HG03280 (cell line): ENCODE measurements at regions not wholly inside any gene's neighbourhood (a gene's known extent, or its start where the extent isn't known, plus 50 kb on each side); places are given as distances from the start of the nearest gene placed in this dataset.
"Not testable (repeated sequence)": the region's sequence is repeated elsewhere in the genome, so short reads cannot be mapped to it uniquely, and the experiment has no call there.

Source experiments
- ATAC-seq: cut with Tn5 transposase; IDR thresholded peaks from one replicate; pipeline ENCODE4 v1.9.1; 2021; ENCODE audit warnings: mild to moderate bottlenecking, moderate library complexity; ENCODE audit not compliant: unreplicated experiment

DNA sequence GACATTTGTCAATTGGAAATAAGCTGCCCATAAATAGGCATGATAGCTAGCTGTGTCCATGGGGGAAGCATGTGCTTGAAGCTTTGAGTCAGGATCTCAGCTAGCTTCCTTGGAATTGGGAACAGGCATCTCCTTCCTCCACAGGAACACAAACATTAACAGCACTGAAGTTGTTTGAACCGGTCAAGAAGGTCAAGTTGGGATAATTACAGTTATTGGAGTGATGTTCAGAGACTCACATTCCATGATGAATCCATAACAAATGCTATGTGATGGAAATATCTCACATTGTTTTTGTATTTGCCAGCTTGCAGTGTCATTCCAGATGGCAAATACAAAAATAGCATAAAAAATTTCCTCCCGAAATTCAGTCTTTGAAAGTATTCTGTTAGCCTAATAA is 347.6 kb upstream of the SMIM21 start:
- no peak for ATAC-seq

DNA sequence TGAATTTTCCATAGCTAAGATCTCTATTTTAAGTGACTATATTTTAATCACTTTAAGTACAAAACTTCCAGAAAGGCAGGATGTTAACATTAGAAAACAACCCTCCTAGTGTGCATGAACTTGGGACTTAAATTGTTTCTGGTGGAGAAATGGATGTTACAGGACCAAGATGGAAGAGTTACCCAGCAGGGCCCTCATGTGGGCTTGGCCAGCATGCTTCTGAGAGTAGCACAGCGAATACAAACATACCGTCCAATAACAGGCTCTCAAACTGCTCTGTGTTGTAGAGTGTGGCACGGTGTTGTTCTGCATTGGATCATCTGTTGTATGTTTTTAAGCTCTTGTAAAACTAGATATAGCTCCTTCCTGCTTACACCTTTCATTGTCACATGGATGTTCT is 346.1 kb upstream of the SMIM21 start:
- ATAC-seq: no peak

DNA sequence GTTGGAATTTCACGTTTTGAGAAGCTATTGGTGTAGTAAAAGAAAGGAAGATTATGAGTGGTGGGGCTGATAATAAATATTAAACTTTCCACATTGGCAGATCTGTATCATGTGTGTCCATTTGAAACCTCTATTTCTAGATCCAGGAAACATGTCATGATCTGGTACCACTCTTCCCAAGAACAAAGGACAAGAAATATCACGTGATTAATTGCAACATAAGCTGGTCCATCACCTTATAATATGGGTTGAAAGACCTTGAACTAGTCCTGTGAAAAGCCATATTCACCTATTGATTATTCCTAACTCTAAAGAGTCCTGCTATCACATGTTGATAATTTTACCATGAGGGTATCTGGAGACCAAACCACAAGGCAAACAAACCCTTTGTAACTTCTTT is 335.3 kb upstream of the SMIM21 start:
- ATAC-seq: no peak

GRCh38 chr18:75760208-75760607 is 332.7 kb upstream of the SMIM21 start:
- ATAC-seq: no peak

GRCh38 chr18:75757951-75758350 is 330.4 kb upstream of the SMIM21 start:
- ATAC-seq: no peak

GRCh38 chr18:75754433-75754832 is 326.9 kb upstream of the SMIM21 start:
- ATAC-seq: no peak

DNA sequence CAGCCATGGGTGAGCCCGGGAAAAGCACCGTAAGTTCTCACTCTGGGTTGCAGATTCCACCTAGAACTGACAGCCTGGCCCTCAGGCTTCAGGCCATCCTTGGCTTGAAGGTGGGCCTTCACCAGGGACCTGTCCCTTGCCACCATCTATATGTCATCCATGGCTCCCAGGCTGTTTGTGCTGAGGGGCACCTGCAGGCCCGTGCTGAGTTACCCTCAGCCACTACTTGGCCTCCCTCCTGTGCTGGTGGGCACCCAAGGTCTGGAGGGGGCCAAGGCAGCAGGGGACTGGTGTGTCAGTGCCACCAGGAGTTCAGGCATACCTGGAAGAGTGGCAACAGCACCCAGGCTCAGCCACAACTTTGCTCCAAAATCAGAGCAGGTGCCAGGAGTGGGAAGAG is 326.2 kb upstream of the SMIM21 start:
- no peak for ATAC-seq

DNA sequence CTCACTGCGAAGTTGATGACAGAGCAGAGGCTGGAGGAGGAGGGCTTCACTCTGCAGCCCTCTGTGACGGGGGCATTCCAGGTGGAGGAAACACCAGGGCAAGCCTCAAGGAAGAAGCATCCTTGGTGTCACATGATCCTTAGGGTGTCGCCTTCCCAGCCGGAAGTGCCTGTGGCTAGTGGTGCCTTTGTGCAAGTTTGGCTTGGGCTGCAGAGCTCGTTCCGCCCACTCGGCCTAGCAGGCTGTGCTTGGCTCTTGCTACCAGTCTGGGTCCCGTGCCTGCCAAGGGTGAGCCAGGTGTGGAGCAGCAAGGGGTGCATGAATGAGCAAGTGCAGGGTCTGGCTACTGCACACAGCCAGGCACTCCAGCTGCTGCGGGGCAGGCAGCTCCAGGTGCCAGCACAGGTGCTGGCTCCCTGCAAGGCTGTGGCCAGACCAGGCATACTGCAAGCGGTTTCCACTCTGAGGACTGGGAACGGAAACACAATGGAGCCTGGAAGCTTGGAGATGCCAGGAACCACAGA is 325.3 kb upstream of the SMIM21 start:
- ATAC-seq: no peak

DNA sequence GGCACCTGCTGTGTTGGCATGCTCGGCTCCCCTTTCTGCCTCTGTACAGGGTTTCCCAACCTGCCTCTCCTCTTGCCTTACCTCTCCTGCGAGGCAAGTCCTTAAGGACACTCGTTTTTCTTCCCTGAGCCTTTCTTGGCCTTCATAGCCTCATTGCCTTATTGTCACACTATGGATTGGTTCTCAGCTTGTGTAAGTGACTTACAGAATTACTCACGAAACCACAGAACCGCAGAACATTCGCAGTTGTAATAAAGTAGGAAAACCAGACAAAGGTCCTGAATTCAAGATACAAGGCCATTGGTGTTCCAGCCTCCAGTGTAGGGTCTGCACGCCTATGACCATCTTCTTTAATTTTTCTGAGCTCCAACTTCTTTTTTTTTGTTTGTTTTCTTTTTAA is 317.6 kb upstream of the SMIM21 start:
- no peak for ATAC-seq

GRCh38 chr18:75742516-75742915 is 315.0 kb upstream of the SMIM21 start:
- no peak for ATAC-seq

GRCh38 chr18:75739682-75740081 is 312.2 kb upstream of the SMIM21 start:
- no peak for ATAC-seq

GRCh38 chr18:75735291-75735690 is 307.8 kb upstream of the SMIM21 start:
- no peak for ATAC-seq

DNA sequence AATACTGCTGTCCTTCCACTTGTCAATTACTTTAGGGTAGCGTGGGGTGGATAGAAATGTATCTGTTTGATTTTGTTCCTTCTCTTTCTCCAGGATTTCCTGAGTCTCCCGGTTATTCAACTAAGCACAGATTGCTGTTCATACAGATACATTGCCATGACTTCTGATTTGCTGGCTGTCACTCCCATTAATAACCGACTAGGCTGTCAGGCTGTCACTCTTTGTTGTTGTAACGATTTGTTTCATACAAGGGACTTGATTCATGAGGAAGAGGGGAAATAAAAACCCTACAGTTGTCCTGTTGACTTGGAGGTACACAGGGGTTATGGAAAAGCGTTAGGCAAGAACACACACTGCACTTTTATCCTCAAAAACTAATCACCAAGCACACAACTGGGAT is 302.7 kb upstream of the SMIM21 start:
- ATAC-seq: no peak

GRCh38 chr18:75728621-75729020 is 301.1 kb upstream of the SMIM21 start:
- ATAC-seq: no peak

- no peak for ATAC-seq
Observed at GRCh38 chr18:75727456-75727855, 300.0 kb upstream of the SMIM21 start.

- no peak for ATAC-seq
Observed at GRCh38 chr18:75723521-75724340, 296.2 kb upstream of the SMIM21 start.

DNA sequence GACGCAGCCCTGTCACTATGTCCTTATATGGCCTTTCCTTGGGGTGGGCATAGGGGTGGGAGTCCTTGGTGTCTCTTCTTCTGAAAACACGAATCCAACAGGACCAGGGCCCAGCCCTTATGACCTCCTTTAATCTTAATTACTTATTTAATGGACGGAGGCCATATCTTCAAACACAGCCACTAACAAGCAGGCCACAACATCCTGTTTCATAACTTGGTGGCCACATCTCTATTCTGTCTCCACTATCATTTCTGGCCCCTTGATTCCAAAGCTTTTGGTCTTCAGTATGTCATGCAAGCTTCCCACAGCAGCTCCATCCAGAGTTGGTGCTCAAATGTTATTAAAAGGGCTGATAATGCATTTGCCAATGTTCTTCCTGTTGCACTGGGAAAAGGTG is 287.3 kb upstream of the SMIM21 start:
- ATAC-seq: no peak

DNA sequence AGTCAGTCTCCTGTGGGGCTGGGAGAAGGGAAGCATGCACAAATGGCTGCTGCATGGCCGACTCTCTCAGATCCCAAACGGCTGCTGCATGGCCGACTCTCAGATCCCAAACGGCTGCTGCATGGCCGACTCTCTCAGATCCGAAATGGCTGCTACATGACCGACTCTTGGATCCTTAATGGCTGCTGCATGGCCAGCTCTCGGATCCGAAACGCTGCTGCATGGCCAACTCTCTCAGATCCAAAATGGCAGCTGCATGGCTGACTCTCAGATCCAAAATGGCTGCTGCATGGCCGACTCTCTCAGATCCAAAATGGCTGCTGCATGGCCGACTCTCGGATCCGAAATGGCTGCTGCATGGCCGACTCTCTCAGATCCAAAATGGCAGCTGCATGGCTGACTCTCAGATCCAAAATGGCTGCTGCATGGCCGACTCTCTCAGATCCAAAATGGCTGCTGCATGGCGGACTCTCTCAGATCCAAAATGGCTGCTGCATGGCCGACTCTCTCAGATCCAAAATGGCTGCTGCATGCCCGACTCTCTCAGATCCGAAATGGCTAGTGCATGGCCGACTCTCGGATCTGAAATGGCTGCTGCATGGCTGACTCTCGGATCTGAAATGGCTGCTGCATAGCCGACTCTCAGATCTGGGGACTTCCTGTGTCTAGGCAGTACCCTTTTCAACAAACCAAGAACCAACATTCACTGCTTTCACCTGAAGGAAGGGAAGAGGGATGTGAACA is 284.8 kb upstream of the SMIM21 start:
- ATAC-seq: not testable (repeated sequence)

- no peak for ATAC-seq
Observed at GRCh38 chr18:75700561-75700960, 273.1 kb upstream of the SMIM21 start.

- no peak for ATAC-seq
Observed at GRCh38 chr18:75698861-75699260, 271.4 kb upstream of the SMIM21 start.

DNA sequence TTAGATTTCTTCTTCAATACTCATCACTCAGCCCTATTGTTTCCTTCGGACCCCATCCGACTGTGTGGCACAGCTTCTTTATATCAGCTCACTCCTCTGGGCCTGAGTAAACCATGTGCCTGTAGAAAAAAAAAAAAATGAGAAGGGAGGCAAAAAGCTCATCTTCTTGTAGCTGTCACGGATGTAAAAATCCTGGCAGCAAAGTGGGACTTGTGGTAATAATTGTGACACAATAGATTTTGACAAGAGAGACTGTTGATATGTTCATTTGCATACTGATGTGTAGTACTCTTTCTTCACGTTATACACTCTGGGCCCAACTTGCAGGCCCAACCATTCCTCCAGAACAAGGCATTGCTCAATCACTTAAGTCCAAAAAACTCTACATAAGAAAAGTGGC is 270.0 kb upstream of the SMIM21 start:
- ATAC-seq: no peak

DNA sequence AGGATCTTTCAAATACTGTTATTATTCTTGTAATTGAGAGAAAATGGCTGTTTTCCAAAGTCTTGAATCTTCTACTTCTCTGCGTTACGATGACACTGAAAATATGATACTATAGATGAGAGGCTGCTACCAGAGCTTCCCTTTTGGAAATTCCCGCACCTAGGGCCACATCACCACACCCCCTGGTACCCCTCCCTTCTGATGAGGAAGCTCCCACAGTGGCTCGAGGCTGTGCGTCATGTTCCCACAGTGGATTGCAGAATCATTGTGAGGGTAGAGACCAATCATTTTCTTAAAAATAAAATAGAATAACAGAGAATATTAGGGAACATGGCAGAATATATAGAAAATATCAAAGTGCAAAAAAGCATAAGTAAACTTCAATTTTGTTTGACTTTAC is 268.9 kb upstream of the SMIM21 start:
- ATAC-seq: no peak
